B cell (primary cell): ENCODE measurements at regions not wholly inside any gene's neighbourhood (a gene's known extent, or its start where the extent isn't known, plus 50 kb on each side); places are given as distances from the start of the nearest gene placed in this dataset.

ENCODE experiments used
- CTCF ChIP-seq: fragments of 200-600 bp; IDR thresholded peaks from one replicate; pipeline ENCODE4 v1.8.0; 2022; ENCODE audit warnings: antibody characterized with exemption, mild to moderate bottlenecking
- EZH2 ChIP-seq: IDR thresholded peaks from 2 replicates; pipeline ENCODE4 v1.6.1; 2012; ENCODE audit warnings: borderline replicate concordance, low read depth, mild to moderate bottlenecking, moderate library complexity, low read length; ENCODE audit not compliant: insufficient read depth, poor library complexity, severe bottlenecking

GRCh38 chr12:89101440-89101839 lies 250.9 kb downstream of the DUSP6 start:
- no peak for TF ChIP-seq CTCF
- no peak for TF ChIP-seq EZH2
